Spleen (tissue), 11 donors: ENCODE measurements at regions not wholly inside any gene's neighbourhood (a gene's known extent, or its start where the extent isn't known, plus 50 kb on each side); places are given as distances from the start of the nearest gene placed in this dataset.

Experiments used
- DNase-seq: peaks from one replicate; pipeline ENCODE4 v3.0.0-alpha.2; 2020
- H3K27ac ChIP-seq, 8 donors: fragments of 200-600 bp; sonication (generic) in 7 of 8; 1 replicate in 4 of 8; 2 replicates in 4 of 8; pipeline versions ENCODE4 v1.5.0 to v1.8.0; 2016 to 2021; ENCODE audit warnings: inconsistent platforms in 4 of 8, mild to moderate bottlenecking in 4 of 8, moderate library complexity in 1 of 8
- H3K27me3 ChIP-seq, 7 donors: fragments of 200-600 bp; sonication (generic) in 6 of 7; replicated peaks in 1 of 7; 1 replicate in 4 of 7; 2 replicates in 3 of 7; pipeline versions ENCODE4 v1.5.0 to v1.8.0; 2016 to 2021; ENCODE audit warnings: inconsistent platforms in 3 of 7, mild to moderate bottlenecking in 1 of 7
- H3K36me3 ChIP-seq, 6 donors: fragments of 200-600 bp; sonication (generic) in 5 of 6; 1 replicate in 4 of 6; 2 replicates in 2 of 6; pipeline versions ENCODE4 v1.5.0 to v1.8.0; 2016 to 2021; ENCODE audit warnings: inconsistent platforms in 2 of 6
- H3K4me1 ChIP-seq, 6 donors: fragments of 200-600 bp; sonication (generic) in 5 of 6; 1 replicate in 3 of 6; 2 replicates in 3 of 6; pipeline versions ENCODE4 v1.5.0 to v1.8.0; 2016 to 2021; ENCODE audit warnings: inconsistent platforms in 3 of 6
- H3K4me3 ChIP-seq, 8 donors: fragments of 200-600 bp; sonication (generic) in 7 of 8; 1 replicate in 4 of 8; 2 replicates in 4 of 8; pipeline versions ENCODE4 v1.5.0 to v1.8.0; 2016 to 2021; ENCODE audit warnings: inconsistent platforms in 4 of 8, mild to moderate bottlenecking in 4 of 8, moderate library complexity in 2 of 8
- H3K9me3 ChIP-seq, 8 donors: fragments of 200-600 bp; sonication (generic) in 7 of 8; 1 replicate in 4 of 8; 2 replicates in 4 of 8; pipeline versions ENCODE4 v1.5.0 to v1.8.0; 2016 to 2021; ENCODE audit warnings: inconsistent platforms in 4 of 8
- CTCF ChIP-seq, 11 experiments: fragments of 200-600 bp in 7 of 11; fragments of 450-650 bp in 4 of 11; sonication (generic) in 4 of 11; IDR thresholded peaks in 8 of 11; conservative IDR thresholded peaks in 3 of 11; 1 replicate in 7 of 11; 2 replicates in 4 of 11; pipeline versions ENCODE4 v1.4.0 to v1.8.0; 2016 to 2021; ENCODE audit warnings: antibody characterized with exemption in 11 of 11, inconsistent platforms in 4 of 11, mild to moderate bottlenecking in 1 of 11
- POLR2A ChIP-seq, 3 donors: fragments of 450-650 bp; IDR thresholded peaks; one replicate each; pipeline ENCODE4 v1.5.1; 2017; ENCODE audit warnings: antibody characterized with exemption in 3 of 3, mild to moderate bottlenecking in 1 of 3
- POLR2AphosphoS5 ChIP-seq, 3 donors: sonication (generic); formaldehyde crosslinking; IDR thresholded peaks; one replicate each; pipeline ENCODE4 v1.5.1; 2017; ENCODE audit warnings: antibody characterized with exemption in 3 of 3
- WGBS, 5 donors: extraction: QIAGEN DNeasy Blood & Tissue Kit in 3 of 5; methylation state at CpG; one replicate each; pipeline versions ENCODE4 v1.1.5 to v1.1.7; 2013 to 2018; 5-methylcytosine and 5-hydroxymethylcytosine counted together
- intact Hi-C: fragments of 100-400 bp; cut with DNase I; formaldehyde crosslinking; loops from one replicate; pipeline ENCODE4 v1.15.0; 2023; ENCODE audit warnings: low total_unique reads
- donor health status: healthy with polysubstance abuse.
- donor health status: DM: no; HTN: no; CAD: no; lungs with moderate emphysema.
- donor health status: DM: no; HTN: no; CAD: no.
- donor health status: Bipolar disorder and iron deficiency.
- donor health status: healthy.
- donor health status: DM: no; HTN: no; CAD: no.
- donor health status: DM: yes; HTN: yes; CAD: no.

DNA sequence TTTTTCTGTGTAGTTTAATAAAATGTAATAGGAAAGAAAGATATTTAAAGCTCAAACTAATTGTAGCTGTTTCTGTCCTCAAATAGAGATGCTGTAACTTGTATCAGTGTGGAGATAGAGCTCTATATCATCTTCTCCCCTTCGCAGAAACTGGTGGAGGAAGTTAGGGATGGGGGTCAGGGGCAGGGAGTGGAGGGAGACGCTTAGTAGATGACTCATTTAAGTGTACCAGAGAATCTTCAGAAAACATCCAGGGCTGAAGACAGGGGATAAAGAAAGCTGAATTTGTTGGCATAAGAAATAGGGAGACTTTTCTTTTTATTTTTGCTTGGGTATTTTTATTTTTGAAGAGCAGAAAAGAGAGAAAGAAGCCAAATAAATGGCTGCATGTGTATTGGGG lies 282.6 kb upstream of the DPYD start:
- no peaks in the 10 kb centered on the region for H3K4me1 ChIP-seq
- no peaks in the 10 kb centered on the region for H3K36me3 ChIP-seq
- DNase-seq, result no peak
- no peak for TF ChIP-seq POLR2AphosphoS5 (IDR thresholded peaks at IDR 0.05)
- TF ChIP-seq CTCF (IDR thresholded peaks at IDR 0.05 in 8 of 11, conservative IDR thresholded peaks at IDR 0.05 in 3 of 11), result no peak
- TF ChIP-seq POLR2A (IDR thresholded peaks at IDR 0.05), result no peak
- no peaks in the 10 kb centered on the region for H3K27me3 ChIP-seq
- 32 to 63% (median 39%) methylated on average over 2 of the region's 2 CpGs for WGBS, 5 donors
- intact Hi-C loops, result no loop called here
- no peak overlapping the region for H3K4me3 ChIP-seq
- H3K9me3 ChIP-seq, result no peaks in the 10 kb centered on the region
- no peak overlapping the region for H3K27ac ChIP-seq

DNA sequence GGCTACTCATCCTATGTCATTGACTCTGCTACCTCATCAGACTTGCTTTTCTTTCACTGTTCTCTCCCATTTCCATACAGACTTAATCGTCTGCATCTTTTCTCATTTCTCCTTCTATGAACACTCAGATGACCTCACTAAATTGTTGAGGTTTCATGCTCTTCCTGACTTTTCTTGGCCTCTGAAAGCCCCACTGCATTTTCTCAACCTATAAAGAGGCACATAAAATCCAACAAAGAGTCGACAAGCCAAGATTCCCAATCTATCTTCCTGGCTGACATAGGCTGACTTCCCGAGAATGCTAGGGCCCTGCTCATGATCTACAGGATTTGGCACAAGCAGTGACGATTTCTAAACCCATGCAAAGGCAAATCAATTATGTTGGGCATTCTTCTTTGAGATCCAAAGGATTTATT lies 280.8 kb upstream of the DPYD start:
- no peak overlapping the region for H3K4me3 ChIP-seq
- H3K4me1 ChIP-seq, result no peaks in the 10 kb centered on the region
- intact Hi-C loops, result no loop called here
- no peak overlapping the region for H3K27ac ChIP-seq
- no peak for TF ChIP-seq POLR2A (IDR thresholded peaks at IDR 0.05)
- TF ChIP-seq POLR2AphosphoS5 (IDR thresholded peaks at IDR 0.05), result no peak
- no peak for TF ChIP-seq CTCF (IDR thresholded peaks at IDR 0.05 in 8 of 11, conservative IDR thresholded peaks at IDR 0.05 in 3 of 11)
- no peaks in the 10 kb centered on the region for H3K9me3 ChIP-seq
- H3K36me3 ChIP-seq, result no peaks in the 10 kb centered on the region
- H3K27me3 ChIP-seq, result no peaks in the 10 kb centered on the region
- no peak for DNase-seq
- 42 to 65% (median 53%) methylated on average over 4 of the region's 4 CpGs for WGBS, 5 donors

- intact Hi-C loops, result no loop called here
- WGBS, 5 donors, result 79 to 94% (median 89%) methylated on average over 3 of the region's 3 CpGs
- no peak overlapping the region for H3K4me3 ChIP-seq
These were observed 276.5 kb upstream of the DPYD start for GRCh38 chr1:98197356-98197755.

GRCh38 chr1:98196012-98196411 lies 275.2 kb upstream of the DPYD start:
- intact Hi-C loops, result no loop called here
- TF ChIP-seq CTCF (IDR thresholded peaks at IDR 0.05 in 8 of 11, conservative IDR thresholded peaks at IDR 0.05 in 3 of 11) (no peak), POLR2A (IDR thresholded peaks at IDR 0.05) (no peak)
- no peaks in the 10 kb centered on the region for H3K4me1 ChIP-seq
- H3K27me3 ChIP-seq, result no peaks in the 10 kb centered on the region
- WGBS, 5 donors, result 90 to 97% (median 92%) methylated on average over 2 of the region's 2 CpGs
- no peaks in the 10 kb centered on the region for H3K9me3 ChIP-seq
- H3K4me3 ChIP-seq, result no peak overlapping the region
- no peak for DNase-seq
- no peaks in the 10 kb centered on the region for H3K36me3 ChIP-seq
- H3K27ac ChIP-seq, result no peak overlapping the region

More at GRCh38 chr1:98197356-98197755, 276.5 kb upstream of the DPYD start:
- Histone ChIP-seq H3K27ac (no peak overlapping the region), H3K36me3 (no peaks in the 10 kb centered on the region), H3K4me1 (no peaks in the 10 kb centered on the region), H3K27me3 (no peaks in the 10 kb centered on the region), H3K9me3 (no peaks in the 10 kb centered on the region)
- no peak for DNase-seq
- TF ChIP-seq POLR2AphosphoS5 (IDR thresholded peaks at IDR 0.05) (no peak), POLR2A (IDR thresholded peaks at IDR 0.05) (no peak), CTCF (IDR thresholded peaks at IDR 0.05 in 8 of 11, conservative IDR thresholded peaks at IDR 0.05 in 3 of 11) (no peak)
